ENCODE measurements at regions not wholly inside any gene's neighbourhood (a gene's known extent, or its start where the extent isn't known, plus 50 kb on each side); places are given as distances from the start of the nearest gene placed in this dataset.
A peak's percentile ranks its signal among the peaks of the same experiment; 100 is the strongest.
"Not testable (repeated sequence)": the region's sequence is repeated elsewhere in the genome, so short reads cannot be mapped to it uniquely, and the experiment has no call there.

- no peak for TF ChIP-seq TCF7 (CRISPR knock-in tag; IDR thresholded peaks at IDR 0.05; ENCODE audit: low read depth)
- TF ChIP-seq ZNF219 (CRISPR knock-in tag; IDR thresholded peaks at IDR 0.05; ENCODE audit: borderline replicate concordance): no peak
- Mint-ChIP-seq H3K27me3 (ENCODE audit: low read depth) (no peaks in the 10 kb centered on the region), H3K27ac (no peak overlapping the region), H3K4me1 (peaks cover 23% of the 10 kb centered on the region), H3K36me3 (peaks cover 7% of the 10 kb centered on the region; the same call in 1 of the 2 replicates), H3K4me3 (no peak overlapping the region), H3K9me3 (no peaks in the 10 kb centered on the region)
- ATAC-seq (peak; percentile 85), DNase-seq (ENCODE audit: low spot score) (peak; percentile 35)
- POLR2A ChIA-PET: interaction anchor here (1.0 kb wide), 1 partner anchor 210 kb away, joined by 3 read pairs; no protein-coding TSS in a partner anchor
- CTCF ChIA-PET: interaction anchor here (0.6 to 2.6 kb wide), 50 partner anchors 8 to 451 kb away, joined by 3 to 30 read pairs (median 5); partner anchors contain the start of genes GTF3C1 and KATNIP
Measured at GRCh38 chr16:27640277-27640600, 90.3 kb downstream of the KATNIP start.

- ChIA-PET CTCF (interaction anchor here (1.1 to 2.6 kb wide), 7 partner anchors 11 to 450 kb away, joined by 5 to 30 read pairs (median 9); no protein-coding TSS in a partner anchor), POLR2A (no interaction called here)
- no peak overlapping the region for H3K4me3 Mint-ChIP-seq
- H3K27ac Mint-ChIP-seq: peak overlapping the region; percentile 57; the same call in 1 of the 2 replicates
- peak; percentile 79 for TF ChIP-seq USF2 (CRISPR knock-in tag; IDR thresholded peaks at IDR 0.05)
- TF ChIP-seq MXD4 (CRISPR knock-in tag; IDR thresholded peaks at IDR 0.05; ENCODE audit: borderline replicate concordance): no peak
- TF ChIP-seq SMAD4 (CRISPR knock-in tag; IDR thresholded peaks at IDR 0.05): no peak
- no peak for TF ChIP-seq NR3C1 (CRISPR knock-in tag; conservative IDR thresholded peaks at IDR 0.05; ENCODE audit: low read depth)
- H3K27me3 Mint-ChIP-seq (ENCODE audit: low read depth): no peaks in the 10 kb centered on the region
- H3K4me1 Mint-ChIP-seq: peaks cover 21% of the 10 kb centered on the region
- DNase-seq (ENCODE audit: low spot score) (no peak), ATAC-seq (no peak)
- H3K36me3 Mint-ChIP-seq: peaks cover 7% of the 10 kb centered on the region; the same call in 1 of the 2 replicates
- no peaks in the 10 kb centered on the region for H3K9me3 Mint-ChIP-seq
Measured at GRCh38 chr16:27641260-27641659, 91.3 kb downstream of the KATNIP start.

- ATAC-seq; POLR2A ChIA-PET; DNase-seq (ENCODE audit: low spot score); H3K27me3 Mint-ChIP-seq (ENCODE audit: low read depth); H3K36me3 Mint-ChIP-seq; H3K9me3 Mint-ChIP-seq; H3K4me3 Mint-ChIP-seq: not testable (repeated sequence)
- CTCF ChIA-PET: interaction anchor here (0.7 to 2.3 kb wide), 9 partner anchors 49 to 449 kb away, joined by 3 to 30 read pairs (median 6); no protein-coding TSS in a partner anchor
- Mint-ChIP-seq H3K4me1 (peaks cover 15% of the 10 kb centered on the region), H3K27ac (peak overlapping the region; percentile 57; the same call in 1 of the 2 replicates)
Measured at GRCh38 chr16:27641734-27642415, 91.9 kb downstream of the KATNIP start.

- peak; percentile 23 for ATAC-seq
- H3K9me3 Mint-ChIP-seq: no peaks in the 10 kb centered on the region
- TF ChIP-seq NR3C1 (CRISPR knock-in tag; conservative IDR thresholded peaks at IDR 0.05; ENCODE audit: low read depth): no peak
- no peak for TF ChIP-seq TP53 (CRISPR knock-in tag; IDR thresholded peaks at IDR 0.05)
- 0 out of 2 replicates have a peak, but pooled peaks have one; percentile 29 for TF ChIP-seq CTCF (IDR thresholded peaks at IDR 0.05)
- H3K27me3 Mint-ChIP-seq (ENCODE audit: low read depth): no peaks in the 10 kb centered on the region
- H3K4me3 Mint-ChIP-seq: no peak overlapping the region
- CTCF ChIA-PET: interaction anchor here (0.7 to 1.8 kb wide), 12 partner anchors 43 to 428 kb away, joined by 3 to 12 read pairs (median 4); partner anchors contain the start of gene KATNIP
- peaks cover 11% of the 10 kb centered on the region for H3K4me1 Mint-ChIP-seq
- peaks cover 7% of the 10 kb centered on the region; the same call in 1 of the 2 replicates for H3K36me3 Mint-ChIP-seq
- no peak overlapping the region for H3K27ac Mint-ChIP-seq
- peak; percentile 49 for DNase-seq (ENCODE audit: low spot score)
- POLR2A ChIA-PET: no interaction called here
Measured at GRCh38 chr16:27642756-27643155, 92.8 kb downstream of the KATNIP start.

GRCh38 chr16:27644165-27644564 lies 94.2 kb downstream of the KATNIP start:
- Mint-ChIP-seq H3K4me1 (peaks cover 11% of the 10 kb centered on the region), H3K27ac (no peak overlapping the region), H3K27me3 (ENCODE audit: low read depth) (no peaks in the 10 kb centered on the region), H3K4me3 (no peak overlapping the region), H3K9me3 (no peaks in the 10 kb centered on the region), H3K36me3 (peaks cover 7% of the 10 kb centered on the region; the same call in 1 of the 2 replicates)
- ChIA-PET CTCF (no interaction called here), POLR2A (no interaction called here)
- ATAC-seq (no peak), DNase-seq (ENCODE audit: low spot score) (no peak)
- TF ChIP-seq FOXP4 (CRISPR knock-in tag; IDR thresholded peaks at IDR 0.05) (no peak), SMAD3 (CRISPR knock-in tag; IDR thresholded peaks at IDR 0.05; ENCODE audit: borderline replicate concordance) (no peak), ZNF416 (CRISPR knock-in tag; IDR thresholded peaks at IDR 0.05) (no peak), ZNF396 (CRISPR knock-in tag; IDR thresholded peaks at IDR 0.05; ENCODE audit: borderline replicate concordance) (no peak), ARID4B (CRISPR knock-in tag; IDR thresholded peaks at IDR 0.05; ENCODE audit: borderline replicate concordance) (no peak), ZNF138 (CRISPR knock-in tag; conservative IDR thresholded peaks at IDR 0.05) (no peak), GTF2I (CRISPR knock-in tag; conservative IDR thresholded peaks at IDR 0.05) (no peak), SOX15 (CRISPR knock-in tag; IDR thresholded peaks at IDR 0.05) (no peak)

All from WTC11 (cell line).